ENCODE measurements at regions not wholly inside any gene's neighbourhood (a gene's known extent, or its start where the extent isn't known, plus 50 kb on each side); places are given as distances from the start of the nearest gene placed in this dataset.

DNA sequence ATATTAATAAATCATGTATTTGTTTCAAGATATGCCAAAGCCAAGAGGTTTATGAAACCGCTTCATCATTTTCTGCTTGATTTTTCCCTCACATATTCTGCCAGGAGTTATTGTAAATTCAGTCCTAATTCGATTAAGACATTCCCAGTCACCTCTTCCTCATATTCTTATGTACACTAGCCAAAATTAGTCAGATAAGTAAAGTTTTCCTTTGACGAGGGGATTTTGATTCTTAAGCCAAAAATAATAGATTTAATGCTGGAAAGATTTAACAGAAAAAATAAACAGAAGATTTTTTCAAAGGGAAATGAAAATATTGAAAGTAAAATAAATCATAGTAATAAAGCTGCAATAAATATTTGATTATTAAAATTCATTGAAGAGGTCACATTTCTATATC, 51.0 kb upstream of the VEGFC start:
- no peak for ATAC-seq (ENCODE audit: low read depth)
- Mint-ChIP-seq H3K9me3 (no peaks in the 10 kb centered on the region), H3K27ac (no peak overlapping the region), H3K27me3 (no peaks in the 10 kb centered on the region), H3K4me1 (no peaks in the 10 kb centered on the region), H3K4me3 (no peak overlapping the region), H3K36me3 (no peaks in the 10 kb centered on the region)
- DNase-seq (ENCODE audit: low spot score in 2 of 2) = no peak

DNA sequence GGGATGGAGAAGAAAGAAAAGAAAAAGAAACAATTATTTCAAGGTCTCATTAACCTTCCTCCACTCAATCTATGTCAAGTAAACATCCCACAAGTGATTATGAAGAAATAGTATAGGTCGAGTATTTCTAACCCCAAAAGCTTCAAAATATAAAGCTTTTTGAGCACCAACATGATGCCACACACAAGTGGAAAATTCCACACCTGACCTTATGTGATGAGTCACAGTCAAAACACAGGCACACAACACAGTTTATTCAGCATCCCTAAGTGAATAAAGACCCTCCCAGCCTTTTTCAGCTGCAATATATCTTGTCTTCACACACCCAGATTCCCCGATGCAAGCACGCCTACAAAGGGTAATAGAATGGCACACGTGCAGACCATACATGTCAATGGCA, 51.7 kb upstream of the VEGFC start:
- H3K36me3 Mint-ChIP-seq = no peaks in the 10 kb centered on the region
- ATAC-seq (ENCODE audit: low read depth) (no peak), DNase-seq (ENCODE audit: low spot score in 2 of 2) (no peak)
- H3K9me3 Mint-ChIP-seq = no peaks in the 10 kb centered on the region
- no peak overlapping the region for H3K4me3 Mint-ChIP-seq
- H3K27ac Mint-ChIP-seq = no peak overlapping the region
- no peaks in the 10 kb centered on the region for H3K4me1 Mint-ChIP-seq
- H3K27me3 Mint-ChIP-seq = no peaks in the 10 kb centered on the region

DNA sequence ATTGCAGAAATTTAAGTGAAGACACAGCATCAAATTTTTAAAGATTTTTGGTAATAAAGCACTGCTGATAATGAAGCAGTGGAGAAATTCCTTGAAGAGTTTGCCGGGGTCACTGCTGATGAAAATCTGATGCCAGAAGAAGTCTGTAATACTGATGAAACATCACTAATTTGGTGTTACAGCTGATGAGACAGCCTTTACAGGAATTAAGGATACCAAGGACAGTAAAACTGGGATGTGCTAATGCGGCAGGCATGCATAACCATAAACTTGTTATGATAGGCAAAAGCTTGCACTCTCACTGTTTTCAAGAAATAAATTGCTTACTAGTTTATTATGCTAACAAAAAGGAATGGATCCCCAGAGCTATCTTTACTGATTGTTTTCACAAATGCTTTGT, 52.9 kb upstream of the VEGFC start:
- peaks cover 1% of the 10 kb centered on the region for H3K9me3 Mint-ChIP-seq
- no peaks in the 10 kb centered on the region for H3K27me3 Mint-ChIP-seq
- no peak overlapping the region for H3K4me3 Mint-ChIP-seq
- H3K36me3 Mint-ChIP-seq = no peaks in the 10 kb centered on the region
- no peaks in the 10 kb centered on the region for H3K4me1 Mint-ChIP-seq
- no peak for ATAC-seq (ENCODE audit: low read depth)
- no peak overlapping the region for H3K27ac Mint-ChIP-seq
- no peak for DNase-seq (ENCODE audit: low spot score in 2 of 2)

DNA sequence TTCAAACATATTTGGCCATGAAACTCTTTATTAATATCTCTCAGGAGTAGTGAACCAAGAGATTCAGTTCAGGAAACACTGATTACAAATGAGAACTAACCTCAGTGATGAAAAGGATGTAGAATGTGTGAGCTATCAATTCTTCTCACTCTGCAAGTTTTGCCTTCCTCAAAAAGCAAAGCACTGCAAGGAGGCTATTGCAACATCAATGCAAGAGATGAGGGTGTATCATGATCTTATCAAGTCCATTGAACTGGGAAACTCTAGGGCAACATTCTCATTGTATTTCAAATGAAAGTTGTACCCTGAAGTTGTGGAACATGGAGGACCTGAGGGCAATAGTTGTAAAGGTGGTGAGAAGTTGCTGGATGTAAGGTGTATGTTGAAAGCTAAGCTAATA, 56.4 kb upstream of the VEGFC start:
- H3K27ac Mint-ChIP-seq = no peak overlapping the region
- no peaks in the 10 kb centered on the region for H3K36me3 Mint-ChIP-seq
- DNase-seq (ENCODE audit: low spot score in 2 of 2) (no peak), ATAC-seq (ENCODE audit: low read depth) (no peak)
- H3K27me3 Mint-ChIP-seq = no peaks in the 10 kb centered on the region
- H3K4me1 Mint-ChIP-seq = no peaks in the 10 kb centered on the region
- H3K9me3 Mint-ChIP-seq = peaks cover 1% of the 10 kb centered on the region
- no peak overlapping the region for H3K4me3 Mint-ChIP-seq

DNA sequence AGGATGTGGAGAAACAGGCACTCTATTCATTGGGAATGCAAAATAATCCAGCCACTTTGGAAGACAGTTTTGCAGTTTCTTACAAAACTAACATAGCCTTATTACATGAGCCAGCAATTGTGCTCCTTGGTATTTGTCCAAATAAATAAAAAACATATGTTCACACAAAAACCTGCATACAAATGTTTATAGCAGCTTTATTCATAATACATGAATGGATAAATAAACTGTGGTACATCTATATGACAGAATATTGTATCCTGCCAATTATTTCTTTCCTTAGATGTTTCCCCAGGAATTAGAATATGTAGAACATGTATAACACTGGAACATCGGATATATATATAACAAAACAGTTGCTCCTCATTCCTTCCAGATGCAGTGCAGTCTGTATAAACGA, 57.7 kb upstream of the VEGFC start:
- Mint-ChIP-seq H3K27me3 (no peaks in the 10 kb centered on the region), H3K36me3 (no peaks in the 10 kb centered on the region), H3K4me1 (no peaks in the 10 kb centered on the region), H3K27ac (no peak overlapping the region), H3K9me3 (peaks cover 3% of the 10 kb centered on the region), H3K4me3 (no peak overlapping the region)
- no peak for ATAC-seq (ENCODE audit: low read depth)
- no peak for DNase-seq (ENCODE audit: low spot score in 2 of 2)

DNA sequence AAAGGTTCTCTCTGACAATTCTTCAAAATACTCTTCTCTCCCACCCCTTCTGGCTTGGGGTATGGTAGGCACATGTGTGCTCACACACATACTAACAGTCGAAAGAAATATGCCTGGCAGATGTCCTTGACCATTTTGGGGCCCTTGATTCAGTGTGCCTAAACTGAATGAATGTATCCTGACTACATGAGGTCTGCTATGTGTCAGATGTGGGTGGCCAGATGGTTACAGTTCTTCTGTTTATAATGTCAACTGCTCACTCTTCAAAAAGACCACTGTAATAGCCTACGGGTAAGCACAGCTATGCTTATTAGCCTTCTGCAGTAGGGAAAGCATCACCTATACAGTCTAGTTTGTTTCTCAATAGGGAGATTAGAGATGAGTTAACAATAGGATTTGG, 63.7 kb upstream of the VEGFC start:
- Mint-ChIP-seq H3K27me3 (no peaks in the 10 kb centered on the region), H3K9me3 (peaks cover 4% of the 10 kb centered on the region), H3K36me3 (no peaks in the 10 kb centered on the region), H3K4me3 (no peak overlapping the region), H3K27ac (no peak overlapping the region), H3K4me1 (no peaks in the 10 kb centered on the region)
- ATAC-seq (ENCODE audit: low read depth) = no peak
- no peak for DNase-seq (ENCODE audit: low spot score in 2 of 2)

DNA sequence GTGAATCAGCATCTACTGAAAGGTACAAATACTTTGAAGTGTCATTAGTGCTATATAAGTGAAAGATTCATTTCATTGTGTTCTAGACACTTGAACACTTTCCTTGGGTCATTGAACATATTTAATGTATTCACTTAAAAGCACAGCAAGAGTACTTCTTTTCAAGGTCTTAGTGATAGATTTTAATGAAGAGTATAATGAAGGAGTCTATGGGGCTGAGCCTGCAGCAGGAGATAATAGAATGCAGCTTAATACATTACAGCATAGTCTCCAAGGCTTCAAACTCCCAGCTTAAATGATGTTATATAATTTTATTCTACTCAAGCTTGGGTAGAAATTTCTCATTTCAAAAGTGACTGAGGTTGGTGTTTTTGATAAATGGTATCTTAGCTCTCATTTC, 66.1 kb upstream of the VEGFC start:
- no peaks in the 10 kb centered on the region for H3K36me3 Mint-ChIP-seq
- no peaks in the 10 kb centered on the region for H3K4me1 Mint-ChIP-seq
- ATAC-seq (ENCODE audit: low read depth) (no peak), DNase-seq (ENCODE audit: low spot score in 2 of 2) (no peak)
- no peak overlapping the region for H3K4me3 Mint-ChIP-seq
- H3K27me3 Mint-ChIP-seq = no peaks in the 10 kb centered on the region
- peaks cover 6% of the 10 kb centered on the region for H3K9me3 Mint-ChIP-seq
- no peak overlapping the region for H3K27ac Mint-ChIP-seq

DNA sequence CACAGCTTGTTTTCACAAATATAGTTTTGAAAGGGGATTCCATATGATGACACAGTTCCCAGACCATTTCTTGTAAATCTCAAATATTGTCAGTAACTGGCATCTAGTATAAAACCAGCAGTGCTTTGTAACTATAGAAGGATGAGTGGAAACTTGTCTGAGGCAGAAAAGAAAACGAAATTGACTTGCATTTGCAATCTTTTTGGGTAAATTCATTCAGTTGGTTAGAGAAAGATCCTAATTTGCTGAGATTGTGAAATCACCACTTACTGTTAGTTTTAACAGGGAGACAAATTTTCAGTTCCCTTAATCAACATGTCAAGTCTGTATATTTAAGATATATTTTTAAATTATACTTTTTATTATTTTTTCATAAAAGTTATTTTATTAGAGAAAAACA, 71.5 kb upstream of the VEGFC start:
- no peak overlapping the region for H3K4me3 Mint-ChIP-seq
- no peaks in the 10 kb centered on the region for H3K27me3 Mint-ChIP-seq
- no peaks in the 10 kb centered on the region for H3K4me1 Mint-ChIP-seq
- H3K27ac Mint-ChIP-seq = no peak overlapping the region
- peaks cover 10% of the 10 kb centered on the region for H3K9me3 Mint-ChIP-seq
- DNase-seq (ENCODE audit: low spot score in 2 of 2) (no peak), ATAC-seq (ENCODE audit: low read depth) (no peak)
- no peaks in the 10 kb centered on the region for H3K36me3 Mint-ChIP-seq

DNA sequence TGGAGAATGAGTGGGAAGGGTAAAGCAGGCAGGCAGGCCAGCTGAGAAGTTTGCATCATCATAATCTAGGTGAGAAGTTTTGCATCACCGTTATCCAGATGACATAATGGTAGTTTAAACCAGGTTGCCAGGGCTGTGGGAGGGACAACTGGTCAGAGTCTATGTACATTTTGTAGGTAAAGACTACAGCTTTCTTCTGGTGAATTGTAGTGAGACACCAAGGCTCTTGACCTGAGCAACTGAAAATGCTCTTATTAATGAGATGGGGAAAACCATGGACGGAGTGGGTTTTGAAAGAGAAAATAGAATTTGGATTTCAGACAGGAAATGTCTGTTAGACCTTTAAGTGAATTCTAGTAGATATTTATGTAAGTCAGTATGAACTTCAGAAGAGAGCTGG, 76.0 kb upstream of the VEGFC start:
- Mint-ChIP-seq H3K36me3 (no peaks in the 10 kb centered on the region), H3K4me1 (no peaks in the 10 kb centered on the region), H3K9me3 (peaks cover 6% of the 10 kb centered on the region), H3K27me3 (no peaks in the 10 kb centered on the region), H3K4me3 (no peak overlapping the region), H3K27ac (no peak overlapping the region)
- no peak for ATAC-seq (ENCODE audit: low read depth)
- DNase-seq (ENCODE audit: low spot score in 2 of 2) = no peak

DNA sequence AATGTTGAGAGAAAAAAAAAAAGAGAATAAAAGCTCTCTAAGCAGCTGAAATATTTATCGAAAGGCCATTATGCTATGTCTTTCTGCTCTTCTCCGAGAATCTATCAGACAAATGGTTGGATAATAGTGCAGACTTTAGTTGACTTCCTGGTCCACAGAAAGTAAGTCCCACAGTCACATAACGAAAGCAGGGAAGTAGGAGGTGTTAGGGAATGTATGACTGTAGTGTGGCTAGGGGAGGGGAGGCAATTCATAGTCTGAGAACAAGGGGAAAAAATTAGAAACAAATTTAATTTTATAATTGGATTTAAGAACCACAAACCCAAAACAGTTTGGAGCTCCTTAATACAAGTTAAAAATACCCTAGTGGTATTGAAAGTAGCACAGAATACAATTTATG, 79.7 kb upstream of the VEGFC start:
- Mint-ChIP-seq H3K4me1 (no peaks in the 10 kb centered on the region), H3K4me3 (no peak overlapping the region), H3K27me3 (no peaks in the 10 kb centered on the region), H3K36me3 (no peaks in the 10 kb centered on the region), H3K27ac (no peak overlapping the region), H3K9me3 (peaks cover 8% of the 10 kb centered on the region)
- DNase-seq (ENCODE audit: low spot score in 2 of 2) (no peak), ATAC-seq (ENCODE audit: low read depth) (no peak)

DNA sequence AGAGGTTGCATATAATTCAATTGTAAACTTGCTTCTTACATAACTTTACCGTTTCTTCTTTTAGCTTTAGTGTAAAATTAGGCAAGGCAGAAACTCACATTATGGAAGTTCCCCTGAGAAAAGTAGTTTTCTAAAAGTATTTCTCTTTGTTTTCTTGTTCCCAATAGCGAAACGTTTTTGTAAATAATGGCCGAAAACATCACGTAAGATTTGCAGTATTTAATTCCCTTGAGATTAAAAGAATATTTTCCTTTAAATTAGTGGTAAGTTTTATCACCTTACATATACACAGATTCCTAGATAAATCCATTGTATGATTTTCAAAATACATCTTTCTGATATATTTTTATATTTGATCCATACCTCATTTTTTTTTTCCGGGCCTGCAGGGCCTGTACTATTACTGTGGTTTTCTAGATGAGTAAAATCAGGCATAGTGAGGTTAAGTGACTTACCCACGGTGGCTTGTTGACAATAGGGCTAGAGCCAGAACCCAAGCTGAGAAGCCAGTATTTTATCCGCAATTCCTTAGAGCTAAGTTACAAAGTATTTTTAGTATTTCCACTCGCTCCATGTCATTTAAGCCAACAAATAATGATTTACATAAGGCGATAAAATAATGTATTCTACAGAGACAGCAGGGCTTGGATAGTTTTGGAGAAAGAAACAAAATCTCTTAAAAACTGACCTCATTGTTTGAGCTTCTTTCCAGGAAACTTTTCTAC, 82.2 kb upstream of the VEGFC start:
- no peaks in the 10 kb centered on the region for H3K4me1 Mint-ChIP-seq
- no peak overlapping the region for H3K27ac Mint-ChIP-seq
- H3K36me3 Mint-ChIP-seq = no peaks in the 10 kb centered on the region
- ATAC-seq (ENCODE audit: low read depth) (no peak), DNase-seq (ENCODE audit: low spot score in 2 of 2) (no peak)
- H3K4me3 Mint-ChIP-seq = no peak overlapping the region
- H3K27me3 Mint-ChIP-seq = no peaks in the 10 kb centered on the region
- H3K9me3 Mint-ChIP-seq = peaks cover 5% of the 10 kb centered on the region

DNA sequence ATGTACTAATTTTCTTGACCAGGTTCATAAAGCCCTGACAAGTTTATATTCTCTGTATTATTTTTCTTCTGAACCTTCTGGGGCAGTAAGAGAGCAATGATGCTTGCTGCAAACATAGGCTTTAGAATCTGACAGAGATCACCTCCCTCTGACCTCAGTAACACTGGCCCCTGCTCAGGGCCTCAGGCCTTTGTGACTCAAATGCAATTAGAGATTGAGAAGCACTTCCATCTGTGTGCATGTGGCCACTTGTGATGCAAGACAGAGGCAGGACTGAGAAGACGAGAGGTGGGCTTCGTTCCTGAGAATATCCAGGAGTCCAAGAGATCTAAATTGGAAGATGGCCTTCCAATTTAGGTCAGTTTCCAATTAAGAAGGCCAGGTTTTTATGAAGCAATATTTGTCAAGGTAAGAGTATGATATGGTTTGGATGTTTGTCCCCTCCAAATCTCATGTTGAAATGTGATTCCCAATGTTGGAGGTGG, 82.8 kb upstream of the VEGFC start:
- ATAC-seq (ENCODE audit: low read depth) = no peak
- Mint-ChIP-seq H3K9me3 (peaks cover 5% of the 10 kb centered on the region), H3K27me3 (no peaks in the 10 kb centered on the region), H3K4me3 (no peak overlapping the region), H3K27ac (no peak overlapping the region), H3K36me3 (no peaks in the 10 kb centered on the region), H3K4me1 (no peaks in the 10 kb centered on the region)
- no peak for DNase-seq (ENCODE audit: low spot score in 2 of 2)

DNA sequence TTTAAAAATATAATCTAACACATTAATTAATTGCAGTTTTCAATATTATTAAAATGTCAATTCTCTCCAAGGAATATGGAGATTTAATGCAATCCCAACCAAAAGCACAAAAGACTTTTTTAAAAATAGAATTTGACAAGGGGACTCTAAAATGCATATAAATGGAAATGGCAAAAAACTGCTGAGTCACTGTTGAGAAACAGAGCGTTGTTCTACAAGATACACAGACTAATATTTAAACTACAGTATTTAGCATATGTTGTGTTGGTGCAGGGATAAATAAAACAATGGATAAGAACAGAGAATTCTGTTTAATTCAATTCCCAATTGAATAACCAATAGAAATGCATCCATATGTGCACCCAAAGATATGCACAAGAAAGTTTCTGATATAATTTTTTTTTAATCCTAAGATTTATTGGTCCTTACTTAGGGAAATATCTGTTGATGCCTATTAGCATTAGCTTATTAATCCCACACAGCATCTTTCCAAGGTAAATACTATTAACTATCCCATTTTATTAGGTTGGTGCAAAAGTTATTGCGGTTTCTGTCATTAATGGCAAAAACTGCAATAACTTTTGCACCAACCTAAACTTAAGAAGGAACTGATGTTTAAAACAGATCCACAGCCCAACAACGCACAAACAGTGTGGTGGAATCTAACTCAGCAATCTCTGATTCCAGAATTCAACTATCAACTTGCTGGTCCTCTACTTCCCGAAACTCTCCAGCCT, 86.8 kb upstream of the VEGFC start:
- Mint-ChIP-seq H3K4me3 (no peak overlapping the region), H3K9me3 (peaks cover 7% of the 10 kb centered on the region), H3K36me3 (no peaks in the 10 kb centered on the region), H3K27me3 (no peaks in the 10 kb centered on the region), H3K4me1 (no peaks in the 10 kb centered on the region), H3K27ac (no peak overlapping the region)
- DNase-seq (ENCODE audit: low spot score in 2 of 2) (no peak), ATAC-seq (ENCODE audit: low read depth) (no peak)

DNA sequence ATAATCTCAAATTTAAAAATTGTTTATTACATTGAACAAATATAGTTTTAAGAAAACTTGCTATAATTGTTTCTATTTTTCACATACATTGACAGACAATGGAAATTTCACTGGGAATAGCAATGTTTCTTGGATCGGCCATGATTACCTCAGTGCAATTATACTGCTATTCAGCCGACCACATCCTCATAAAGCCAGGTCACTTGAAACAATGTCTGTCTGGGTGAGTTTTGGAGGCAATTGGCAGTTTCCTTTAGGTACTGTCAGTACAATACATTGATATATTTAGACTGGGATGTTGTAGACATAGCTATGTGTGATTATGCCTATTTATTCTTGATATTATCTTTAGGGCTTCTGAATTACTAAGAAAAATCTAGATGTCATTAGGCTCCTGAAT, 89.5 kb upstream of the VEGFC start:
- Mint-ChIP-seq H3K36me3 (no peaks in the 10 kb centered on the region), H3K4me1 (no peaks in the 10 kb centered on the region), H3K27me3 (no peaks in the 10 kb centered on the region), H3K4me3 (no peak overlapping the region), H3K9me3 (peaks cover 7% of the 10 kb centered on the region), H3K27ac (no peak overlapping the region)
- ATAC-seq (ENCODE audit: low read depth) (no peak), DNase-seq (ENCODE audit: low spot score in 2 of 2) (no peak)

DNA sequence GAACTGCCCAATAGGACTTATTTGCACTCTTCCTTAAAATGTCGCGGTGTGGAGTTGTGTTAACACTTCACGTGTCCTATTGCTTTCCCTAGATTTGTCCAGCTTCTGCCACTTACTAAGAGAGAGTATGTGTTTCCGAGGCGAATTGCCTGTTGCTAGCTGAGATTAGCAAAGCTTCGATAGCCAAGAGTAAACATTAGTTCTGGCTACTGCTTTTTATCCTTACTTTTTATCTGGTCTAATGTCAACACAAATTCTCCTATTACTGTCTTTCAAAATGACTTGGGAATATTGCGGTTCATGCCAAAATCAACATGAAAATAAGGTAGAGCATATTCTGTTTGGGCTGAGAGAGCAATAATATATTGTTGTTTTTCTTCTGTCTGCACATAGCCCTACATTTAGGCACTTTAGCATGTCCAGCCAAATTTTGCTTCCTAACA, 90.4 kb upstream of the VEGFC start:
- Mint-ChIP-seq H3K9me3 (peaks cover 5% of the 10 kb centered on the region), H3K27me3 (no peaks in the 10 kb centered on the region), H3K27ac (no peak overlapping the region), H3K4me3 (no peak overlapping the region), H3K36me3 (no peaks in the 10 kb centered on the region), H3K4me1 (no peaks in the 10 kb centered on the region)
- ATAC-seq (ENCODE audit: low read depth) (no peak), DNase-seq (ENCODE audit: low spot score in 2 of 2) (no peak)

Data from memory B cell (primary cell).